ENCODE measurements at regions not wholly inside any gene's neighbourhood (a gene's known extent, or its start where the extent isn't known, plus 50 kb on each side); places are given as distances from the start of the nearest gene placed in this dataset.

DNA sequence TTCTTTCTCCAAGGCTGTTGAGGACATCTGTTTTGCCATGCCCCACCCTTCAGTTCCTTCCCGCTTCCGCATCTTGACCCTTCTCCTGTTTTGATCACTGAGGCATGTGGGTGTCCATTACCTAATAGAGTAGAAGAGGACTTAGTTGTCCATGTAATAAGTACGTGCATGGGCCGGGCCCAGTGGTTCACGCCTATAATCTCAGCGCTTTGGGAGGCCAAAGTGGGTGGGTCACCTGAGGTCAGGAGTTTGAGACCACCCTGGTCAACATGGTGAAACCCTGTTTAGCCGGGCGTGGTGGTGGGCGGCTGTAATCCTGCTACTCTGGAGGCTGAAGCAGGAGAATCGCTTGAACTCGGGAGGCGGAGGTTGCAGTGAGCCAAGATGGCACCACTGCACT lies 637.8 kb upstream of the EEF2KMT start:
- H3K27me3 ChIP-seq = no peaks in the 10 kb centered on the region
- TF ChIP-seq CTCF (IDR thresholded peaks at IDR 0.05 in 4 of 5, conservative IDR thresholded peaks at IDR 0.05 in 1 of 5) (no peak), POLR2A (IDR thresholded peaks at IDR 0.05) (no peak)
- intact Hi-C loops (cut with DNase I; ENCODE audit: low total_unique reads) = no loop called here
- H3K36me3 ChIP-seq = no peaks in the 10 kb centered on the region
- H3K27ac ChIP-seq = no peak overlapping the region
- in situ Hi-C loops (cut with MboI; ENCODE audit: low sequenced_read_pairs in 4 of 4) = no loop called here
- DNase-seq (no peak), ATAC-seq (no peak)
- no peaks in the 10 kb centered on the region for H3K9me3 ChIP-seq
- H3K4me1 ChIP-seq = no peaks in the 10 kb centered on the region
- H3K4me3 ChIP-seq = no peak overlapping the region

GRCh38 chr16:5730783-5731182 lies 633.2 kb upstream of the EEF2KMT start:
- DNase-seq (no peak), ATAC-seq (no peak)
- Histone ChIP-seq H3K4me1 (no peaks in the 10 kb centered on the region), H3K4me3 (no peak overlapping the region), H3K9me3 (no peaks in the 10 kb centered on the region), H3K36me3 (no peaks in the 10 kb centered on the region), H3K27me3 (no peaks in the 10 kb centered on the region), H3K27ac (no peak overlapping the region)
- in situ Hi-C loops (cut with MboI; ENCODE audit: low sequenced_read_pairs in 4 of 4) (no loop called here), intact Hi-C loops (cut with DNase I; ENCODE audit: low total_unique reads) (no loop called here)
- TF ChIP-seq POLR2A (IDR thresholded peaks at IDR 0.05) (no peak), CTCF (IDR thresholded peaks at IDR 0.05 in 4 of 5, conservative IDR thresholded peaks at IDR 0.05 in 1 of 5) (no peak)

- intact Hi-C loops (cut with DNase I; ENCODE audit: low total_unique reads) (no loop called here), in situ Hi-C loops (cut with MboI; ENCODE audit: low sequenced_read_pairs in 4 of 4) (no loop called here)
- no peak overlapping the region for H3K4me3 ChIP-seq
- no peaks in the 10 kb centered on the region for H3K36me3 ChIP-seq
- no peaks in the 10 kb centered on the region for H3K4me1 ChIP-seq
- no peak overlapping the region for H3K27ac ChIP-seq
- no peaks in the 10 kb centered on the region for H3K27me3 ChIP-seq
- no peaks in the 10 kb centered on the region for H3K9me3 ChIP-seq
- TF ChIP-seq POLR2A (IDR thresholded peaks at IDR 0.05) (no peak), CTCF (IDR thresholded peaks at IDR 0.05 in 4 of 5, conservative IDR thresholded peaks at IDR 0.05 in 1 of 5) (no peak)
- DNase-seq = no peak
- ATAC-seq = no peak
These were observed 624.6 kb upstream of the EEF2KMT start for GRCh38 chr16:5722116-5722619.

GRCh38 chr16:5715155-5715554 lies 617.6 kb upstream of the EEF2KMT start:
- no peak overlapping the region for H3K4me3 ChIP-seq
- intact Hi-C loops (cut with DNase I; ENCODE audit: low total_unique reads) (no loop called here), in situ Hi-C loops (cut with MboI; ENCODE audit: low sequenced_read_pairs in 4 of 4) (no loop called here)
- DNase-seq (no peak), ATAC-seq (no peak)
- no peaks in the 10 kb centered on the region for H3K36me3 ChIP-seq
- no peaks in the 10 kb centered on the region for H3K9me3 ChIP-seq
- no peaks in the 10 kb centered on the region for H3K27me3 ChIP-seq
- H3K4me1 ChIP-seq = no peaks in the 10 kb centered on the region
- no peak overlapping the region for H3K27ac ChIP-seq
- no peak for TF ChIP-seq CTCF (IDR thresholded peaks at IDR 0.05 in 4 of 5, conservative IDR thresholded peaks at IDR 0.05 in 1 of 5)
- TF ChIP-seq POLR2A (IDR thresholded peaks at IDR 0.05) = no peak

GRCh38 chr16:5709889-5710288 lies 612.3 kb upstream of the EEF2KMT start:
- no peaks in the 10 kb centered on the region for H3K27me3 ChIP-seq
- no peak for ATAC-seq
- H3K9me3 ChIP-seq = no peaks in the 10 kb centered on the region
- no peak for DNase-seq
- TF ChIP-seq POLR2A (IDR thresholded peaks at IDR 0.05) = no peak
- no peak for TF ChIP-seq CTCF (IDR thresholded peaks at IDR 0.05 in 4 of 5, conservative IDR thresholded peaks at IDR 0.05 in 1 of 5)
- H3K4me3 ChIP-seq = no peak overlapping the region
- H3K4me1 ChIP-seq = no peaks in the 10 kb centered on the region
- no peak overlapping the region for H3K27ac ChIP-seq
- in situ Hi-C loops (cut with MboI; ENCODE audit: low sequenced_read_pairs in 4 of 4) (no loop called here), intact Hi-C loops (cut with DNase I; ENCODE audit: low total_unique reads) (no loop called here)
- H3K36me3 ChIP-seq = no peaks in the 10 kb centered on the region
